ENCODE measurements at regions not wholly inside any gene's neighbourhood (a gene's known extent, or its start where the extent isn't known, plus 50 kb on each side); places are given as distances from the start of the nearest gene placed in this dataset.

DNA sequence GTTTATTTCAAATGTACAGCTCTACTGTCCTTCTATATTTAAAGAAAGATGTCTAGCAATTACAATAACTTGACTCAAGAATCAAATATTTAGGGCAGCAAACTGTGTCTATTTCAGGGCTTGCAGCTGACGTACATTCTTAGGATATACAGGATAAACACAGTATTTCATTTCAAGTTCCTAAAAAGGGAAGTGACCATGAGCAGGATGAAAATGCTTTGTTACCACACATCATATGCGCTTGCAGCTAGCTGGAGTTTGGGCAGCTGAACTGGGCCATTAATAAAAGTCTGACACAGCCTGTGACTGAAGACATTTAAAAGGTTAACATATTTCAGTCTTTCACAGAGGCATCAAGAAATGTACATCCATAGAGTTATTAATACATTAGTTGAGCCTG, 264.6 kb upstream of the TRIB2 start:
- no peak overlapping the region for H3K4me3 ChIP-seq
- intact Hi-C loops (cut with DNase I) = loop anchor here (10.0 kb wide), 1 partner anchor 233 kb away; no protein-coding TSS in a partner anchor
- no peak for DNase-seq (ENCODE audit: low spot score)
- no peaks in the 10 kb centered on the region for H3K9me3 ChIP-seq
- no peaks in the 10 kb centered on the region for H3K36me3 ChIP-seq
- 66% methylated on average over 2 of the region's 2 CpGs for WGBS
- H3K27me3 ChIP-seq (replicated peaks; ENCODE audit: insufficient read depth) = no peaks in the 10 kb centered on the region
- no peak overlapping the region for H3K27ac ChIP-seq
- TF ChIP-seq, protein P1, sequence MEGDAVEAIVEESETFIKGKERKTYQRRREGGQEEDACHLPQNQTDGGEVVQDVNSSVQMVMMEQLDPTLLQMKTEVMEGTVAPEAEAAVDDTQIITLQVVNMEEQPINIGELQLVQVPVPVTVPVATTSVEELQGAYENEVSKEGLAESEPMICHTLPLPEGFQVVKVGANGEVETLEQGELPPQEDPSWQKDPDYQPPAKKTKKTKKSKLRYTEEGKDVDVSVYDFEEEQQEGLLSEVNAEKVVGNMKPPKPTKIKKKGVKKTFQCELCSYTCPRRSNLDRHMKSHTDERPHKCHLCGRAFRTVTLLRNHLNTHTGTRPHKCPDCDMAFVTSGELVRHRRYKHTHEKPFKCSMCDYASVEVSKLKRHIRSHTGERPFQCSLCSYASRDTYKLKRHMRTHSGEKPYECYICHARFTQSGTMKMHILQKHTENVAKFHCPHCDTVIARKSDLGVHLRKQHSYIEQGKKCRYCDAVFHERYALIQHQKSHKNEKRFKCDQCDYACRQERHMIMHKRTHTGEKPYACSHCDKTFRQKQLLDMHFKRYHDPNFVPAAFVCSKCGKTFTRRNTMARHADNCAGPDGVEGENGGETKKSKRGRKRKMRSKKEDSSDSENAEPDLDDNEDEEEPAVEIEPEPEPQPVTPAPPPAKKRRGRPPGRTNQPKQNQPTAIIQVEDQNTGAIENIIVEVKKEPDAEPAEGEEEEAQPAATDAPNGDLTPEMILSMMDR (IDR thresholded peaks at IDR 0.05) = no peak
- TF ChIP-seq POLR2A (IDR thresholded peaks at IDR 0.05) (no peak), POLR2AphosphoS5 (IDR thresholded peaks at IDR 0.05) (no peak)
- H3K4me1 ChIP-seq (replicated peaks) = no peaks in the 10 kb centered on the region

DNA sequence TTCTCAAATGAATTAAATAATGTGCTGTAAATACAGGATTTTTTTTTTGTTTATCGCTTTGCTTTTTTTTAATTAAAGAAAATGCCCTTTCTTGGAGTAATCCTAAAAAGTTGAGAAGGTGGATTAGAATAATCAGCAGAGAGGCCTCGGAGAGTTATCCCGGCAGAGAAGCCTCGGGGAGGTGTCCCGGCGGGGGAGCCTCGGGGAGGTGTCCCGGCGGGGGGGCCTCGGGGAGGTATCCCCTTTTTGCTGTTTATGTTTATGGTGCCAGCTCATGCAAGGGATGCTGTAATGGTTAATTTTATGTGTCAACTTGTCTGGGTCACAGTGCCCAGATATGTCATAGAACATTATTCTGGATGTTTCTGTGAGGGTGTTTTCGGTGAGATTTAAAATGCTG, 263.0 kb upstream of the TRIB2 start:
- 85% methylated on average over 11 of the region's 11 CpGs for WGBS
- DNase-seq (ENCODE audit: low spot score) = no peak
- Histone ChIP-seq H3K36me3 (no peaks in the 10 kb centered on the region), H3K4me3 (no peak overlapping the region), H3K27me3 (replicated peaks; ENCODE audit: insufficient read depth) (no peaks in the 10 kb centered on the region), H3K27ac (no peak overlapping the region), H3K4me1 (replicated peaks) (no peaks in the 10 kb centered on the region), H3K9me3 (no peaks in the 10 kb centered on the region)
- TF ChIP-seq POLR2AphosphoS5 (IDR thresholded peaks at IDR 0.05) = no peak
- no peak for TF ChIP-seq POLR2A (IDR thresholded peaks at IDR 0.05)
- TF ChIP-seq, protein P1 (IDR thresholded peaks at IDR 0.05) = no peak
- intact Hi-C loops (cut with DNase I) = loop anchor here (10.0 kb wide), 1 partner anchor 231 kb away; no protein-coding TSS in a partner anchor

DNA sequence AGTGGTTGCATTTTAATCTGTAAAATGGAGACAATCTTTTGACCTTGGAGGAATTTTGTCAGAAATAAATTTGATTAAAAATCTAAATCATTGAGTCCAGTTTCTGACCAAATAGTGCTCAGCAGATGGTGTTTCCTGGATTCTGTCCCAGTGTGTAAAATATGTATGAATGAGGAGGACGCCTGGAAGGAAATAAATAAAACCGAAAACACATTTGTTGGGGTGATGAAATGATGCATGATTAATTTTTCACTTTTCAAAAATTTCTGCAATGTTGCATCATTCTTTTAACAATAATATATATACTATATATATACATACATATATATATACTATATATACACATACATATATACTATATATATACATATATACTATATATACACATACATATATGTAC, 261.1 kb upstream of the TRIB2 start:
- H3K9me3 ChIP-seq = no peaks in the 10 kb centered on the region
- H3K27me3 ChIP-seq (replicated peaks; ENCODE audit: insufficient read depth) = no peaks in the 10 kb centered on the region
- no peaks in the 10 kb centered on the region for H3K4me1 ChIP-seq (replicated peaks)
- no peak overlapping the region for H3K4me3 ChIP-seq
- no peaks in the 10 kb centered on the region for H3K36me3 ChIP-seq
- WGBS = 81% methylated on average over 2 of the region's 2 CpGs
- H3K27ac ChIP-seq = no peak overlapping the region
- no peak for DNase-seq (ENCODE audit: low spot score)
- intact Hi-C loops (cut with DNase I) = loop anchor here (2.0 to 10.0 kb wide), 2 partner anchors 229 to 261 kb away; partner anchors contain the start of gene TRIB2
- TF ChIP-seq POLR2A (IDR thresholded peaks at IDR 0.05) = no peak
- no peak for TF ChIP-seq POLR2AphosphoS5 (IDR thresholded peaks at IDR 0.05)
- TF ChIP-seq, protein P1 (IDR thresholded peaks at IDR 0.05) = no peak

DNA sequence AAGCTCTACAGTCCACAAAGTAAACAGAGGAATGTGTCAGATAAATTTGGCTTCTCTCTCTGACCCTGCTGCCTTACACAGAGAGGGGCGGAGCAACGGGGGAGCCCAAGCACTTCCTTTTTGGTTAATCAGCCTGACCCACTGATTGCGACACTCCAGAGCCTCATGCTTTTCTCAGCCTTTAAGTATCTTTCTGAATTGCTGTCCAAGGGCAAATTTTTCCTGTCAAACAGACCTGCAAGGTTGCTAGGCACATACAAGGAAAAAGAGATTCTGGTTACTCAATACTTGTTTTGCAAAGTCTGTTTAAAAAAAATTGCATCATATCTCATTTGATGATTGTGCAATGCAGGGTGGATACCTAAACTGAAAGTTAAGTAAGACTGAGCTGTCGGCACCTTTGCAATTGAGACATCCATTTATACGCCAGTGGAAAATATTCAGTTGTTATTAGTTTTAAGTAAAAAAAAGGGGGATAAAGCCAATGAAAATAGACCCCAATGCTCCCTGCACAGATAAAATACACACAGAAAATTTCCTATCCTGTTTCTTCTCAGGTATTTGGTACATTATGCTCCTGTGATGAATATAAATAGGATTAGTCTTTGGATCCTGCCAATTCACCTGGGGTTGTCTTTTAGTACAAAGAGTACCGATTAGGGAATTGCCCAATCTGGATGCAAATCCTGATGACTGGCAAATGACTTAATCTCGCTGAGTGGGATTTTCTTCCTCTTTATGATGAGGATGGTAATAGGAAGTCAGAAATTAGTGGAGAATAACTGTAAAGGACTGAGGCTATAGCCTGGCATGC, 260.2 kb upstream of the TRIB2 start:
- no peaks in the 10 kb centered on the region for H3K9me3 ChIP-seq
- intact Hi-C loops (cut with DNase I) = loop anchor here (2.0 to 10.0 kb wide), 2 partner anchors 228 to 260 kb away; partner anchors contain the start of gene TRIB2
- H3K4me3 ChIP-seq = no peak overlapping the region
- WGBS = 28% methylated on average over 7 of the region's 7 CpGs
- H3K4me1 ChIP-seq (replicated peaks) = no peaks in the 10 kb centered on the region
- no peaks in the 10 kb centered on the region for H3K36me3 ChIP-seq
- TF ChIP-seq POLR2A (IDR thresholded peaks at IDR 0.05) = no peak
- TF ChIP-seq, protein P1 (IDR thresholded peaks at IDR 0.05) = no peak
- peak; percentile 87 for TF ChIP-seq POLR2AphosphoS5 (IDR thresholded peaks at IDR 0.05)
- H3K27me3 ChIP-seq (replicated peaks; ENCODE audit: insufficient read depth) = no peaks in the 10 kb centered on the region
- H3K27ac ChIP-seq = peak overlapping the region; percentile 51 to 56
- DNase-seq (ENCODE audit: low spot score) = peak; percentile 88
